HG02840 (cell line): ENCODE measurements at regions not wholly inside any gene's neighbourhood (a gene's known extent, or its start where the extent isn't known, plus 50 kb on each side); places are given as distances from the start of the nearest gene placed in this dataset.

ENCODE experiments used
- ATAC-seq: cut with Tn5 transposase; IDR thresholded peaks from one replicate; pipeline ENCODE4 v1.9.1; 2021; ENCODE audit warnings: mild to moderate bottlenecking, moderate library complexity, moderate number of reproducible peaks; ENCODE audit not compliant: unreplicated experiment, low FRiP score

DNA sequence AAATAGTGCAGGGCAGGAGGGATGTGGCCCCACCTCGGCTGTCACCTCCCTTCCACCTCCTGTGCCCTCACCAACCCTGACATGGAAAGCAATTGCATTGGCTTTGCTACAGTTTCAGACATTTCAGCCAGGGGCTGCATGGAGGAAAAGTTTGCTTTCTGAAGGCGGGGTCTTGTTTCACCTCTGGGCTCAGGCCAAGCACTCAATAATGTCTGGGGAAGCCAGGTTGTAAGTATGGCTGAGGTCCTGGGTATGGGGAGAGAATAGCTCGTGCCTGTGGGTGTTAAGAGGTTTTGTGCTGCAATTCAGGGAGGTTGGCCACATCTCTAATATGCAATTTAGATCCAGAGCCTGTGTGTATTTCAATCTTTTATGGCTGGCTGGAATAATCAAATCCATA lies 238.4 kb upstream of the MKI67 start:
- no peak for ATAC-seq

DNA sequence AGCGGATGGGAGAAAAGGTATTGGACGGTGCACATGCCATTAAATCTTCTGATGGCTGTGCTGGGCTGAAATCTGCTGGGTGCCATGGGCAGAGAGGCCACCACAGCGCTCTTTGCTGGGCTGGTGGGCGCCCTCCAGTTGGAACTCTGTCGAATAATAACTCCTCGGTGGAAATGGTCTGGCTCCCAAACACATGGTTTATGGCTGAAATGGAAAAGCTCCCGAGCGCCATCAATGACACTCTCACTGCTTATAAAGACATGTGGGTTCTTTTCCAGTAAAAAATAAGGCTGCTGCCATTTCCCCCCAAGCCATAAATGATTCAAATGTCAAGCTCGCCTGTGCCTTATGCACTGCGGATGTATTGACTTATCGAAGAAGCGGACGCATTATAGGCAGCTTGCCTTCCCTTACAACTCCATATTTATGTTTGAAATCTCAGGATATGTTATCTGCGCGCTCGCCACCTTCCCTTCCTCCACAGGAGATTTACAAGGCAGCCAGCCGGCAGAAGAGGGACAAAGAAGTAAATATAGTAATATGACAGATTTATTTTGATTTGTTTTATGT lies 239.0 kb upstream of the MKI67 start:
- no peak for ATAC-seq

DNA sequence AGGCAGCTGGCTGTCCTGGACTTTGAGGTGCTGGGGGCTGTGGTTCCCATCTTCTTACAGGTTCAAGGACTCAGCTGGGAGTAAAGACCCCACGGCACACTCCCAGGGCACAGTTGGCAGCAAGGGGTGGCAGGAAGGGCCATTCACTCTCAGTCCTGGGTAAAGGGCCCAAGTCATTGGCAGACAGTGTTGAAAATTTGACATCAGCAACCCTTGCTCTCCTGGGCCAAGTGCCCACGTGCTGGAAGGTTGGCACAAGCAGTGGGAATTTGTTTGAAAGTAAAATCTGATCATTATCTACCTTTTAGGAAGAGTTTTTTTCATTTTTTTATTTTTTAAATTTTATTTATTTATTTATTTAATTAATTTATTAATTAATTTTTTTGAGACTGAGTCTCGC lies 241.6 kb upstream of the MKI67 start:
- no peak for ATAC-seq

GRCh38 chr10:128369101-128369650 lies 243.0 kb upstream of the MKI67 start:
- ATAC-seq = no peak

DNA sequence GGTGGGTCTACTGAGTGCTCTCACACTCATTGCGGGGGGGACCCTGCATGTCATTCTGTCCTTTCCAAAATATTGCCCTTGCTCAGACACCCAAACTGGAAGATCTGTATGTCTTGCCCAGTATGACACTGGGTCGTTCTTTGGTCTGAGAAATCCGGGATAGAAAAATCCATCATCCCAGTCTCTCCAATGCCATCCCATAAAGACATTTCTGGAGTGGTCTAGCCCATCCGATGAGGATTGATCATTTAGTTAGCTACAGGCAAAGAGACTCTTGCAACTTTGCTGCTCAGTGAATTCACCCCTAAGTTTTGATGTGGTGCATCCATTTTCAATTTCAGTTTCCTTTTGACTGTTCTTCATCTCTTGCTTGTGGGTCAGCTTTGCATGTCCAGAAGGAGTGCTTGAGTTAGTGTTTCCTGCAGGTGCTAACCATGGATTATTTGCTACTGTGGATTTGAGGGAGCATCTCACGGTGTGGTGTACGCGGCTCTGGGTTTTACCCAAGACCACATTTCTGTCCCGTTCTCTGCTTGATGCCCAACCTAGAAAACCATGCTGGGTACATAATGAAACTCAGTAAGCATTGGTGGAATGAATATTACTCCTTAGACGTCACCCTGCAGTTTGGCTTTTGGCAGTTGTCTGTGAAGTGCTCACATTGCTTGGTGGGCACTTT lies 247.0 kb upstream of the MKI67 start:
- peak; percentile 82 for ATAC-seq

- ATAC-seq = no peak
Observed at GRCh38 chr10:128373831-128374230, 247.6 kb upstream of the MKI67 start.

- no peak for ATAC-seq
Observed at GRCh38 chr10:128375171-128375570, 248.9 kb upstream of the MKI67 start.

GRCh38 chr10:128377364-128377987 lies 251.3 kb upstream of the MKI67 start:
- no peak for ATAC-seq

GRCh38 chr10:128377988-128378387 lies 251.8 kb upstream of the MKI67 start:
- no peak for ATAC-seq

- no peak for ATAC-seq
Observed at GRCh38 chr10:128380946-128381345, 254.7 kb upstream of the MKI67 start.

GRCh38 chr10:128382225-128382624 lies 256.0 kb upstream of the MKI67 start:
- no peak for ATAC-seq

GRCh38 chr10:128384831-128385230 lies 258.6 kb upstream of the MKI67 start:
- no peak for ATAC-seq

DNA sequence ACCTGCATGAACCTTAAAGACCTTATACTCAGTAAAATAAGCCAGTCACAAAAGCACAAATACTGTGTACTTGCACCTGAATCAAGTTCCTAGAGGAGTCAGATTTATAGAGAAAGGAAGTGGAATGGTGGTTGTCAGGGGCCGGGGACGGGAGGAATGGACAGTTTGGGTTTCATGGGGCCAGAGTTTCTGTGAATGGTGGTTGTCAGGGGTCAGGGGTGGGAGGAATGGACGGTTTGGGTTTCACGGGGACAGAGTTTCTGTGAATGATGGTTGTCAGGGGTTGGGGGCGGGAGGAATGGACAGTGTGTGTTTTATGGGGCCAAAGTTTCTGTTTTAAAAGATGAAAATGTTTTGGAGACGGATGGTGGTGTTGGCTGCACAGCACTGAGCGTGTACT lies 260.0 kb upstream of the MKI67 start:
- ATAC-seq = no peak

- no peak for ATAC-seq
Observed at GRCh38 chr10:128386816-128387604, 260.8 kb upstream of the MKI67 start.

DNA sequence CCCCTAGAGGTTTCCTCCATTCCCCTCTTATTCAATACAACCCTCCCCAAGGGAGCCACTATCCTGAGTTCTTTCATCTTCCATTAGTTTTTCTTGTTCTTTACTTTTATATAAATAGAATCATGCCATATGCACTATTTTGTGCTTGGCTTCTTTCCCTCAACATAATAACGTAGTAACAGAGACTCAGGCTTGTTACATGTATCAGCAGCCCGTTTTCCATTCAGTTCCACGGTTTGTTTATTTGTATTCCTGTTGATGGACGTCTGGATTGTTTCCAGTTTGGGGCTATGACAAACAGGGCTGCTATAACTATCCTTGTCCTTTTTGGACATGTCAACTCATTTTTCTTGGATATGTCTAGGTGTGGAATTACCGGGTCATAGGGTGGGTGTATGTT lies 264.4 kb upstream of the MKI67 start:
- no peak for ATAC-seq

- ATAC-seq = no peak
Observed at GRCh38 chr10:128393546-128393945, 267.3 kb upstream of the MKI67 start.

DNA sequence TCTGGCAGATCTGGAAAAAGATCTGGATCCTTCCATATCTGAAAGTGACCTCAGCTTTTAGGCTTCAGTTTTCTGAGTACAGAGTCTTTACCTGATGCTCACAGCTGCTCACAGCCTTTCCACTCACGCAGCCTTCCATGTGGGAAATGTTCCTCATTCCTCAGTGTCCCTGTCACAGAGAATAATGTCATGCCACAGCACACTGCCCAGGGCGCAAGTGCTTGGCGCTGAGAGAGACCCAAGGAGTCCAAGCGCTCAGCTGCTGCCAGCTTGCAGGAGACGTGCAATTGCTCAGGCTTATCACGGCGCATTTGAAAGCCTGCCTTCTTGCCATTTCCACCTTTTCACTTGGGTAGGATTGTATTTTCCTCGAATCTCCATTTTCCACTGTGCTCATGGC lies 271.9 kb upstream of the MKI67 start:
- no peak for ATAC-seq

DNA sequence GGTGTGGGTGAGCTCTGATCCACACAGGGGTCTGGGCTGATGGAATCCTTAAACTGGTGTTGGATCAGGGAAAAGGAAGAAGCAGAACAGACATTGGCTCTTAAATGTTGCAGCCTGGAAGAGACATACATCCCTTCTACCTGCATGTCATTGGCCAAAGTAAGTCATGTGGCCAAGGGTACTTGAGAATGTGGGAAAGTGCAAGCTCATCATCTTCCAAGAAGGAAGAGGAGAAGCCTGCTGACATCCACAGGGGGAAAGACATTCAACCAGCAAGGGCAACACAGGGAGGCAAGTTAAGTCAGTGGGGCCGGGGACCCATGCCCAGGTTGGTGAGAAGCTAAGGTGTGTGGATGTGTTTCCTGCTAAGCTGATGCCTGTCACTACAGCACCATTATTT lies 272.8 kb upstream of the MKI67 start:
- no peak for ATAC-seq

GRCh38 chr10:128400564-128400963 lies 274.3 kb upstream of the MKI67 start:
- no peak for ATAC-seq

DNA sequence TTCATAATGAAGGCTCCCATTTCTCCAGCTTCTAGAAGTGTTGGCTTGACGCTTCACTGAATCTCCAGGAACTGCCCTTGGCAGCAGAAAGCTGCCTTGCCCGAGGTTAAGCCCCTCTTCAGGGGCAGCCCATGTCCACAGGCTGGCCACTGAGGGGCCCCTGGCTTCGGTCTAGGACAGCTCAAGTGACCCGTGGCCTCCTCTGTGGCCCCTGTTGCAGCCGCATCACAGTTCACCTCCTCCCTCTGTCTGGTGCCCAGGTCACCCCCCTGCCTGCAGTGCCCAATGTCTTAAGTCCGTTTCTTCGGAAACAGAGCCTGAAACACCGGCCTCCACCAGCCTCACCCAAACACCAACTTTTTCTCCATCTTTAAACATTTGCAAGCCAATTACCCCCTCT lies 279.2 kb upstream of the MKI67 start:
- ATAC-seq = no peak

DNA sequence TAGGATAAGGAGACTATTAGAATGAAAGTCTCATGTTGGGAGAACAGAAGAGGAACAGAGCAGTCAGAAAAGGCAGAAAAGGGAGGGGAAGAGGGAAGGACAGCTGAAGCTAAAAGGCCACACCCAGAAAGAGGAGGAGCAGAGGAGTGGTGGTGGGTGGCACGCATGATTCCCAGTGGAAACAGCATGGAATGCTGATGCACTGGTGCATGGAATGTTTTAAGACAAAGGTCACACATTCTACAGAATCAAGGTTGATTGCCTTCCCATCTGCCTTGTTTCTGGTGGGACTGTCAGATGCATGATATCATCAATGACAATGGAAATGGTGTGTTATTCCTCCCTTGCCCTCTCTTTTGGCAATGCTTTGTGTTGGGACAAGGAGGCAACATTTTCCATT lies 285.4 kb upstream of the MKI67 start:
- ATAC-seq = no peak
